D721Med (cell line): ENCODE measurements at regions not wholly inside any gene's neighbourhood (a gene's known extent, or its start where the extent isn't known, plus 50 kb on each side); places are given as distances from the start of the nearest gene placed in this dataset.

Experiments
- DNase-seq: peaks from one replicate; pipeline ENCODE4 v3.0.0; 2011; ENCODE audit warnings: low spot score; ENCODE audit not compliant: insufficient read length
- FAIRE-seq: peaks from 2 replicates; lab custom pipeline; 2011; peaks lifted over from hg19 to GRCh38; lab: Jason Lieb, UNC
- TF ChIP-seq, protein P1 (sequence below): IDR thresholded peaks from 2 replicates; pipeline ENCODE4 v1.5.1; 2012; ENCODE audit warnings: mild to moderate bottlenecking, control low read depth; ENCODE audit not compliant: insufficient read depth; ENCODE audit errors: missing control alignments

DNA sequence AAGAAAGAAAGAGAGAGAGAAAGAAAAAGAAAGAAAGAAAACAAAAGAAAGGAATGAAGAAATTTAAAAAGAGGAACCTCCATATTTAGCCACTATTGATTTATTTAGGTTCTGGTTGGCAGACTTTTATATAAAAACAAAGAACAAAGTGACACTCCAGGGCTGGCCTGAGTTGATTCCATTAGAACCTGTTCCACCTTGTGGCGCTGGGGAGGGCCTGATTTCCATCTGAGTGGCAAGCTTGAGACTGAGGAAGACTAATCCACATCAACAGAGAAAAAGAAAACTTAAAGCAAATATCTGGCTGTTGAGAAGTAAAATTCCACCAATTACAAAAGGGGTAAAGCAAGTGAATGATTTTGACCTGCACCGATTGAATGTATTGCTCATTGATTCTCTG lies 345.3 kb downstream of the EN1 start:
- TF ChIP-seq, protein P1, sequence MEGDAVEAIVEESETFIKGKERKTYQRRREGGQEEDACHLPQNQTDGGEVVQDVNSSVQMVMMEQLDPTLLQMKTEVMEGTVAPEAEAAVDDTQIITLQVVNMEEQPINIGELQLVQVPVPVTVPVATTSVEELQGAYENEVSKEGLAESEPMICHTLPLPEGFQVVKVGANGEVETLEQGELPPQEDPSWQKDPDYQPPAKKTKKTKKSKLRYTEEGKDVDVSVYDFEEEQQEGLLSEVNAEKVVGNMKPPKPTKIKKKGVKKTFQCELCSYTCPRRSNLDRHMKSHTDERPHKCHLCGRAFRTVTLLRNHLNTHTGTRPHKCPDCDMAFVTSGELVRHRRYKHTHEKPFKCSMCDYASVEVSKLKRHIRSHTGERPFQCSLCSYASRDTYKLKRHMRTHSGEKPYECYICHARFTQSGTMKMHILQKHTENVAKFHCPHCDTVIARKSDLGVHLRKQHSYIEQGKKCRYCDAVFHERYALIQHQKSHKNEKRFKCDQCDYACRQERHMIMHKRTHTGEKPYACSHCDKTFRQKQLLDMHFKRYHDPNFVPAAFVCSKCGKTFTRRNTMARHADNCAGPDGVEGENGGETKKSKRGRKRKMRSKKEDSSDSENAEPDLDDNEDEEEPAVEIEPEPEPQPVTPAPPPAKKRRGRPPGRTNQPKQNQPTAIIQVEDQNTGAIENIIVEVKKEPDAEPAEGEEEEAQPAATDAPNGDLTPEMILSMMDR, result no peak
- no peak for FAIRE-seq
- no peak for DNase-seq

DNA sequence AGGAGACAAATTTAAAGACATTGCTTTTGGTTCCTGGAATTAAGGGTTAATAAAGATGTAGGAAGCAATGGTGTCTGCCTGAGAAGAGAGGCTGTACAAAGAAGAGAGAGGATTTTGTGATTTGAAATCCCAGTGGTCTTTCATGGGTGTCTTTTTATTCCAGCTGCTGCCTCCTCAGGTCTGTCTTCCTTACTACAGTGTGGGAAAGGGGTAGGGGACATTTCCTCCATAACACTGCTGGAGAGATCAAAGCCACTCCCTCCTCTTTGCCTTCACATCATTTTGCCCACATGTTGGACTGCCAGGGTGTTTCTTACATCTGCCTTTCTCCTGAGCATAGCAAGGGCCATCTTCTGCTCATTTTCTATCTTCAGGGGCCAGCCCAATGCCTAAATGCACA lies 348.5 kb downstream of the EN1 start:
- no peak for FAIRE-seq
- TF ChIP-seq, protein P1, result no peak

DNA sequence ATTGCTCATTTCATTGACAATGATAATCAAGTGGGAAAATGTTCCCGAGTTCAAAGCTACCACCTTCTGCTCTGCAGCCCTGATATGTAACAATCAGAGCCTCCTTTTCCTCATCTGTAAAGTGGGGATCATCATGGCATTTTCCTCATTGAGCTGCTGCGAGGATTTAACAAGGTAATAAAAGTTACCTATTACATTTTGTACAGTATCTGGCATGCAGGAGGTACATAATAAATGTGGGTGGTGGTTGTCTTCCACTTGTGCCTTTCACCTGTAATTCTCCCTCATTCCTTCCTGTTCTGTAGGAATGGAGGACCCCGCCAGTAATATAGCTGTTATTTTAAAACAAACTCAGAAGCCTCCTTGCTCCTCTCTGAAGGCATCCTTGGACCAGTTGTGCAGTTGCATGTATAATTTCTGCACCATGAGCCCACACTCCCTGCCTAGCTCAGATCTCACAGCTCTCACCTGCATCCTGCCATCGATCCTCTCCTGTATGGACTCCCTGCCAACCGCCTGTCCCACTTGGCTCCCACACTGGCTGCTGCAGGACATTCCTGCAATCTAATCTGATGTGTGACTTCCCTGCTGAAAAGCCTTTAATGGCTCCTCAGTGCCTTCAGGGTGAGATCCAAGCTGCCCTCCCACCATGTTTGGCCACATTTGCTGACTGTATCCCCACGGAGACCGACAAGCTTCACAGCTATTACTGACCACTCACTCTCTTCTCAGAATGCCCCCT lies 350.4 kb downstream of the EN1 start:
- TF ChIP-seq, protein P1, result no peak
- FAIRE-seq (no peak), DNase-seq (no peak)

More for the DNA sequence above, 348.5 kb downstream of the EN1 start:
- no peak for DNase-seq

- FAIRE-seq (no peak), DNase-seq (no peak)
- TF ChIP-seq, protein P1, result no peak
Measured at GRCh38 chr2:118496467-118496866, 351.0 kb downstream of the EN1 start.

- DNase-seq (no peak), FAIRE-seq (no peak)
- TF ChIP-seq, protein P1, result no peak
Measured at GRCh38 chr2:118495290-118495689, 352.2 kb downstream of the EN1 start.

DNA sequence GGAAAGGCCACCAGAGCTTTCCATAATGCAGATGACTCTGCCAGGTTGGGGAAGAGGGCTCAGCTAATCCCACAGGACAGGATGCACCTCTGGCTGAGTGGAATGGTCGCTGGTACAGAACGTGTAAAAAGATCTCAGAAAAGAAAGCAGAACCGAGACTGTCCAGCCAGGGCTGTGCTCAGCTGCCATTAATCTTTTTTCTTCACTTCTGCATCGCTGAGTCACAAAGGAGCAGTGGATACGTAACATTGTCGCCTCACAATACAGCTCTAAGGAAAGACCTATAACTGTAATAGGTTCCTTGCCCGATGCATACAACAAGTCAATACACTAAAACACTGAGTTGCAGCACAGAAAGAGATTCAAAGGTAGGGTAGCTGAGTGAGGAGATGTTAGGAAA lies 354.2 kb downstream of the EN1 start:
- DNase-seq (no peak), FAIRE-seq (no peak)
- TF ChIP-seq, protein P1, result no peak

DNA sequence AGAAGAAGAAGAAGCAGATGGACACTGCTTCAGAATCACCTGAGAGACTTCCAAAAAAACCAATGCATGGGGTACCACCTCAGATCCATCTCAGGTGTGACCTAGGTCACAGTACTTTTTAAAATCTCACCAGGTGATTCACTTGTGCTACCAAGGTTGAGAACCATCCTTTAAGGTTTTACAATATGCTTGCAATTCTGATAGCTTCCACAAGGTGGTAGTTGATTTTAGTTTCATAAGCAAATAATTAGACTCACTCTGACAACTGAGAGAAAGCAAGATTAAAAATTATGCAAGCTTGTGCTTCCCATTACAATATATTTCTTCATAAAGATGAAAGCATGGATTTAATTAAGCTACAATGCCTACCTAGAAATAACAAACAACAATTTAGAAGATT lies 355.1 kb downstream of the EN1 start:
- TF ChIP-seq, protein P1, result peak; percentile 26
- DNase-seq, result no peak
- no peak for FAIRE-seq
